22Rv1 (cell line): ENCODE measurements at regions not wholly inside any gene's neighbourhood (a gene's known extent, or its start where the extent isn't known, plus 50 kb on each side); places are given as distances from the start of the nearest gene placed in this dataset.

Experiments used
- ZFX ChIP-seq: fragments of 450-650 bp; IDR thresholded peaks from 2 replicates; pipeline ENCODE4 v1.6.1; 2017; ENCODE audit warnings: antibody characterized with exemption, borderline replicate concordance
- TF ChIP-seq, protein P1 (sequence below): fragments of 450-650 bp; IDR thresholded peaks from 2 replicates; pipeline ENCODE4 v1.5.1; 2017; ENCODE audit warnings: mild to moderate bottlenecking

DNA sequence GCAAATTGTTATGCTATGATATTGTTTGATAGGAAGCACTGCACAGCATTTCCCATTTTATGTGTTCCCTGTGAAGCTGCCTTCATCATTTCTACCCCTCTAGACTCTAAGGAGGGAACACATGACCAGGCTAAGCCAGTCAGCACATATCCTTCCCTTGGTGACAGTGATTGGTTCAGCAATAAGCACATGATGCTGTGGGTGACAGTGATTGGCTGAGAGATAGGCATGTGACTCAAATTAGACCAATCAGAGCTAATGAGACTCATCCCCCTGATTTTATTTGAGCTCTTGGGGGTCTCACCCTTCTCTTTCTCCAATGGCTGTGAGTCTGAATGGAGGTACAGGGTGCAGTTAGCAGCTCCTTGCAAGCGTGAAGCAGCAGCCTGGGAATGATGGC is 195.2 kb downstream of the NUAK1 start:
- no peak for TF ChIP-seq ZFX
- TF ChIP-seq, protein P1, sequence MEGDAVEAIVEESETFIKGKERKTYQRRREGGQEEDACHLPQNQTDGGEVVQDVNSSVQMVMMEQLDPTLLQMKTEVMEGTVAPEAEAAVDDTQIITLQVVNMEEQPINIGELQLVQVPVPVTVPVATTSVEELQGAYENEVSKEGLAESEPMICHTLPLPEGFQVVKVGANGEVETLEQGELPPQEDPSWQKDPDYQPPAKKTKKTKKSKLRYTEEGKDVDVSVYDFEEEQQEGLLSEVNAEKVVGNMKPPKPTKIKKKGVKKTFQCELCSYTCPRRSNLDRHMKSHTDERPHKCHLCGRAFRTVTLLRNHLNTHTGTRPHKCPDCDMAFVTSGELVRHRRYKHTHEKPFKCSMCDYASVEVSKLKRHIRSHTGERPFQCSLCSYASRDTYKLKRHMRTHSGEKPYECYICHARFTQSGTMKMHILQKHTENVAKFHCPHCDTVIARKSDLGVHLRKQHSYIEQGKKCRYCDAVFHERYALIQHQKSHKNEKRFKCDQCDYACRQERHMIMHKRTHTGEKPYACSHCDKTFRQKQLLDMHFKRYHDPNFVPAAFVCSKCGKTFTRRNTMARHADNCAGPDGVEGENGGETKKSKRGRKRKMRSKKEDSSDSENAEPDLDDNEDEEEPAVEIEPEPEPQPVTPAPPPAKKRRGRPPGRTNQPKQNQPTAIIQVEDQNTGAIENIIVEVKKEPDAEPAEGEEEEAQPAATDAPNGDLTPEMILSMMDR, result no peak
